ENCODE measurements at regions not wholly inside any gene's neighbourhood (a gene's known extent, or its start where the extent isn't known, plus 50 kb on each side); places are given as distances from the start of the nearest gene placed in this dataset.

GRCh38 chr9:79862921-79863890, 291.4 kb downstream of the TLE4 start:
- Histone ChIP-seq H3K4me1 (ENCODE audit: insufficient read depth, low read length) (no peaks in the 10 kb centered on the region), H2AFZ (ENCODE audit: low read depth, low read length) (no peak overlapping the region), H3K27me3 (ENCODE audit: insufficient read depth, low read length) (no peaks in the 10 kb centered on the region), H3K4me3 (ENCODE audit: low read length) (no peak overlapping the region), H3K36me3 (ENCODE audit: insufficient read depth, low read length) (no peaks in the 10 kb centered on the region), H3K9me3 (ENCODE audit: low read length) (no peaks in the 10 kb centered on the region)

GRCh38 chr9:79858508-79858907, 286.7 kb downstream of the TLE4 start:
- Histone ChIP-seq H3K4me3 (ENCODE audit: low read length) (no peak overlapping the region), H3K27me3 (ENCODE audit: insufficient read depth, low read length) (no peaks in the 10 kb centered on the region), H3K9me3 (ENCODE audit: low read length) (no peaks in the 10 kb centered on the region), H3K4me1 (ENCODE audit: insufficient read depth, low read length) (no peaks in the 10 kb centered on the region), H3K36me3 (ENCODE audit: insufficient read depth, low read length) (no peaks in the 10 kb centered on the region), H2AFZ (ENCODE audit: low read depth, low read length) (no peak overlapping the region)

GRCh38 chr9:79857188-79857587, 285.4 kb downstream of the TLE4 start:
- no peaks in the 10 kb centered on the region for H3K36me3 ChIP-seq (ENCODE audit: insufficient read depth, low read length)
- no peak overlapping the region for H3K4me3 ChIP-seq (ENCODE audit: low read length)
- H2AFZ ChIP-seq (ENCODE audit: low read depth, low read length): no peak overlapping the region
- H3K27me3 ChIP-seq (ENCODE audit: insufficient read depth, low read length): no peaks in the 10 kb centered on the region
- H3K9me3 ChIP-seq (ENCODE audit: low read length): no peaks in the 10 kb centered on the region
- H3K4me1 ChIP-seq (ENCODE audit: insufficient read depth, low read length): no peaks in the 10 kb centered on the region

GRCh38 chr9:79847074-79847473, 275.3 kb downstream of the TLE4 start:
- Histone ChIP-seq H3K4me1 (ENCODE audit: insufficient read depth, low read length) (peaks cover 6% of the 10 kb centered on the region), H3K4me3 (ENCODE audit: low read length) (no peak overlapping the region), H3K9me3 (ENCODE audit: low read length) (no peaks in the 10 kb centered on the region), H2AFZ (ENCODE audit: low read depth, low read length) (no peak overlapping the region), H3K36me3 (ENCODE audit: insufficient read depth, low read length) (no peaks in the 10 kb centered on the region), H3K27me3 (ENCODE audit: insufficient read depth, low read length) (no peaks in the 10 kb centered on the region)

- H3K9me3 ChIP-seq (ENCODE audit: low read length): no peaks in the 10 kb centered on the region
- H3K4me1 ChIP-seq (ENCODE audit: insufficient read depth, low read length): peaks cover 9% of the 10 kb centered on the region
- H3K27me3 ChIP-seq (ENCODE audit: insufficient read depth, low read length): no peaks in the 10 kb centered on the region
- no peak overlapping the region for H2AFZ ChIP-seq (ENCODE audit: low read depth, low read length)
- no peaks in the 10 kb centered on the region for H3K36me3 ChIP-seq (ENCODE audit: insufficient read depth, low read length)
- H3K4me3 ChIP-seq (ENCODE audit: low read length): no peak overlapping the region
Measured at GRCh38 chr9:79829566-79830302, 258.0 kb downstream of the TLE4 start.

- H3K9me3 ChIP-seq (ENCODE audit: low read length): no peaks in the 10 kb centered on the region
- H3K27me3 ChIP-seq (ENCODE audit: insufficient read depth, low read length): no peaks in the 10 kb centered on the region
- H2AFZ ChIP-seq (ENCODE audit: low read depth, low read length): no peak overlapping the region
- no peaks in the 10 kb centered on the region for H3K36me3 ChIP-seq (ENCODE audit: insufficient read depth, low read length)
- H3K4me1 ChIP-seq (ENCODE audit: insufficient read depth, low read length): no peaks in the 10 kb centered on the region
- H3K4me3 ChIP-seq (ENCODE audit: low read length): no peak overlapping the region
Measured at GRCh38 chr9:79824265-79824664, 252.5 kb downstream of the TLE4 start.

- H3K36me3 ChIP-seq (ENCODE audit: insufficient read depth, low read length): no peaks in the 10 kb centered on the region
- H3K4me3 ChIP-seq (ENCODE audit: low read length): no peak overlapping the region
- no peaks in the 10 kb centered on the region for H3K4me1 ChIP-seq (ENCODE audit: insufficient read depth, low read length)
- H3K27me3 ChIP-seq (ENCODE audit: insufficient read depth, low read length): no peaks in the 10 kb centered on the region
- H2AFZ ChIP-seq (ENCODE audit: low read depth, low read length): no peak overlapping the region
- no peaks in the 10 kb centered on the region for H3K9me3 ChIP-seq (ENCODE audit: low read length)
Measured at GRCh38 chr9:79817438-79818004, 245.8 kb downstream of the TLE4 start.

GRCh38 chr9:79813258-79813638, 241.5 kb downstream of the TLE4 start:
- H3K9me3 ChIP-seq (ENCODE audit: low read length): no peaks in the 10 kb centered on the region
- H3K36me3 ChIP-seq (ENCODE audit: insufficient read depth, low read length): no peaks in the 10 kb centered on the region
- no peaks in the 10 kb centered on the region for H3K4me1 ChIP-seq (ENCODE audit: insufficient read depth, low read length)
- no peak overlapping the region for H3K4me3 ChIP-seq (ENCODE audit: low read length)
- H3K27me3 ChIP-seq (ENCODE audit: insufficient read depth, low read length): no peaks in the 10 kb centered on the region
- no peak overlapping the region for H2AFZ ChIP-seq (ENCODE audit: low read depth, low read length)

- no peaks in the 10 kb centered on the region for H3K9me3 ChIP-seq (ENCODE audit: low read length)
- no peak overlapping the region for H3K4me3 ChIP-seq (ENCODE audit: low read length)
- H3K27me3 ChIP-seq (ENCODE audit: insufficient read depth, low read length): no peaks in the 10 kb centered on the region
- H2AFZ ChIP-seq (ENCODE audit: low read depth, low read length): no peak overlapping the region
- no peaks in the 10 kb centered on the region for H3K36me3 ChIP-seq (ENCODE audit: insufficient read depth, low read length)
- no peaks in the 10 kb centered on the region for H3K4me1 ChIP-seq (ENCODE audit: insufficient read depth, low read length)
Measured at GRCh38 chr9:79812507-79813257, 240.9 kb downstream of the TLE4 start.

- H2AFZ ChIP-seq (ENCODE audit: low read depth, low read length): no peak overlapping the region
- H3K4me1 ChIP-seq (ENCODE audit: insufficient read depth, low read length): no peaks in the 10 kb centered on the region
- no peaks in the 10 kb centered on the region for H3K36me3 ChIP-seq (ENCODE audit: insufficient read depth, low read length)
- H3K9me3 ChIP-seq (ENCODE audit: low read length): no peaks in the 10 kb centered on the region
- H3K27me3 ChIP-seq (ENCODE audit: insufficient read depth, low read length): no peaks in the 10 kb centered on the region
- H3K4me3 ChIP-seq (ENCODE audit: low read length): no peak overlapping the region
Measured at GRCh38 chr9:79812099-79812498, 240.3 kb downstream of the TLE4 start.

GRCh38 chr9:79809931-79810330, 238.2 kb downstream of the TLE4 start:
- Histone ChIP-seq H3K27me3 (ENCODE audit: insufficient read depth, low read length) (no peaks in the 10 kb centered on the region), H3K36me3 (ENCODE audit: insufficient read depth, low read length) (no peaks in the 10 kb centered on the region), H3K4me3 (ENCODE audit: low read length) (no peak overlapping the region), H3K4me1 (ENCODE audit: insufficient read depth, low read length) (no peaks in the 10 kb centered on the region), H2AFZ (ENCODE audit: low read depth, low read length) (no peak overlapping the region), H3K9me3 (ENCODE audit: low read length) (no peaks in the 10 kb centered on the region)

GRCh38 chr9:79809316-79809876, 237.6 kb downstream of the TLE4 start:
- no peaks in the 10 kb centered on the region for H3K36me3 ChIP-seq (ENCODE audit: insufficient read depth, low read length)
- H3K9me3 ChIP-seq (ENCODE audit: low read length): no peaks in the 10 kb centered on the region
- no peaks in the 10 kb centered on the region for H3K27me3 ChIP-seq (ENCODE audit: insufficient read depth, low read length)
- no peaks in the 10 kb centered on the region for H3K4me1 ChIP-seq (ENCODE audit: insufficient read depth, low read length)
- H2AFZ ChIP-seq (ENCODE audit: low read depth, low read length): no peak overlapping the region
- no peak overlapping the region for H3K4me3 ChIP-seq (ENCODE audit: low read length)

Data from neuron (in vitro differentiated cells).